Neural cell (in vitro differentiated cells): ENCODE measurements at regions not wholly inside any gene's neighbourhood (a gene's known extent, or its start where the extent isn't known, plus 50 kb on each side); places are given as distances from the start of the nearest gene placed in this dataset.

ENCODE experiments used
- EP300 ChIP-seq: fragments of 450-650 bp; conservative IDR thresholded peaks from 2 replicates; pipeline ENCODE4 v1.6.1; 2014; ENCODE audit warnings: antibody characterized with exemption, mild to moderate bottlenecking, moderate library complexity; ENCODE audit not compliant: poor library complexity, severe bottlenecking
- EZH2 ChIP-seq: fragments of 200-600, 300-800 bp; shearing (Covaris generic), sonication (generic); IDR thresholded peaks from 2 replicates; pipeline ENCODE4 v1.6.1; 2014; ENCODE audit warnings: antibody characterized with exemption, low read length, borderline replicate concordance, mild to moderate bottlenecking; ENCODE audit not compliant: insufficient read depth, poor library complexity, severe bottlenecking
- MXI1 ChIP-seq: fragments of 450-650 bp; conservative IDR thresholded peaks from 2 replicates; pipeline ENCODE4 v1.6.1; 2014; ENCODE audit warnings: antibody characterized with exemption, mild to moderate bottlenecking; ENCODE audit not compliant: poor library complexity, severe bottlenecking
- POLR2AphosphoS5 ChIP-seq: IDR thresholded peaks from 2 replicates; pipeline ENCODE4 v1.6.1; 2012
- RAD21 ChIP-seq: fragments of 450-650 bp; conservative IDR thresholded peaks from 2 replicates; pipeline ENCODE4 v1.6.1; 2014; ENCODE audit warnings: antibody characterized with exemption, mild to moderate bottlenecking, moderate library complexity
- SMC3 ChIP-seq: fragments of 450-650 bp; conservative IDR thresholded peaks from 2 replicates; pipeline ENCODE4 v1.6.1; 2014; ENCODE audit warnings: antibody characterized with exemption, mild to moderate bottlenecking, moderate library complexity; ENCODE audit not compliant: poor library complexity
- TAF1 ChIP-seq: IDR thresholded peaks from 2 replicates; pipeline ENCODE4 v1.6.1; 2012; ENCODE audit warnings: low read depth
- TF ChIP-seq, protein P1 (sequence below): fragments of 450-650 bp; IDR thresholded peaks from 2 replicates; pipeline ENCODE4 v1.5.1; 2014; ENCODE audit warnings: antibody characterized with exemption, mild to moderate bottlenecking, moderate library complexity; ENCODE audit not compliant: poor library complexity, severe bottlenecking
- TF ChIP-seq, protein P2 (sequence below): IDR thresholded peaks from 2 replicates; pipeline ENCODE4 v1.6.1; 2012; ENCODE audit warnings: borderline replicate concordance

DNA sequence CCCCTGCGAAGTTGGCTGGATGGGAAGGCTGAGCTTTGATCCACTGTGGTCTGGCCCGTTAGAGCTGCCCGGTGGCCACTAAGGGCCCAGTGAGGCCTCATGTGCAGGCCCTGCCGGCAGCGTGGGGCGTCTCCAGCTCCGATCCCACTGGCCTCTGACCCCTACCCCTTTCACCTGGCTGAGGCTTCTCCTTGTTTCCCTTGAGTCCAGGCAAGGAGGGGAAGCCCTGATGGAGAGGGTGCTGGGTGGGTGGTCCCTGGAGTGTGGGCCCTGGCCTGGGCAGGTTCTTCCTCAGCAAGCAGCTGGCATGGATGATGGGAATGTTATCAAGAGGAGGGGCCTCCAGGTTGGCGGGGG is 356.8 kb downstream of the SEC14L1 start:
- TF ChIP-seq EP300: no peak
- TF ChIP-seq, protein P1, sequence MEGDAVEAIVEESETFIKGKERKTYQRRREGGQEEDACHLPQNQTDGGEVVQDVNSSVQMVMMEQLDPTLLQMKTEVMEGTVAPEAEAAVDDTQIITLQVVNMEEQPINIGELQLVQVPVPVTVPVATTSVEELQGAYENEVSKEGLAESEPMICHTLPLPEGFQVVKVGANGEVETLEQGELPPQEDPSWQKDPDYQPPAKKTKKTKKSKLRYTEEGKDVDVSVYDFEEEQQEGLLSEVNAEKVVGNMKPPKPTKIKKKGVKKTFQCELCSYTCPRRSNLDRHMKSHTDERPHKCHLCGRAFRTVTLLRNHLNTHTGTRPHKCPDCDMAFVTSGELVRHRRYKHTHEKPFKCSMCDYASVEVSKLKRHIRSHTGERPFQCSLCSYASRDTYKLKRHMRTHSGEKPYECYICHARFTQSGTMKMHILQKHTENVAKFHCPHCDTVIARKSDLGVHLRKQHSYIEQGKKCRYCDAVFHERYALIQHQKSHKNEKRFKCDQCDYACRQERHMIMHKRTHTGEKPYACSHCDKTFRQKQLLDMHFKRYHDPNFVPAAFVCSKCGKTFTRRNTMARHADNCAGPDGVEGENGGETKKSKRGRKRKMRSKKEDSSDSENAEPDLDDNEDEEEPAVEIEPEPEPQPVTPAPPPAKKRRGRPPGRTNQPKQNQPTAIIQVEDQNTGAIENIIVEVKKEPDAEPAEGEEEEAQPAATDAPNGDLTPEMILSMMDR: no peak
- TF ChIP-seq, protein P2, sequence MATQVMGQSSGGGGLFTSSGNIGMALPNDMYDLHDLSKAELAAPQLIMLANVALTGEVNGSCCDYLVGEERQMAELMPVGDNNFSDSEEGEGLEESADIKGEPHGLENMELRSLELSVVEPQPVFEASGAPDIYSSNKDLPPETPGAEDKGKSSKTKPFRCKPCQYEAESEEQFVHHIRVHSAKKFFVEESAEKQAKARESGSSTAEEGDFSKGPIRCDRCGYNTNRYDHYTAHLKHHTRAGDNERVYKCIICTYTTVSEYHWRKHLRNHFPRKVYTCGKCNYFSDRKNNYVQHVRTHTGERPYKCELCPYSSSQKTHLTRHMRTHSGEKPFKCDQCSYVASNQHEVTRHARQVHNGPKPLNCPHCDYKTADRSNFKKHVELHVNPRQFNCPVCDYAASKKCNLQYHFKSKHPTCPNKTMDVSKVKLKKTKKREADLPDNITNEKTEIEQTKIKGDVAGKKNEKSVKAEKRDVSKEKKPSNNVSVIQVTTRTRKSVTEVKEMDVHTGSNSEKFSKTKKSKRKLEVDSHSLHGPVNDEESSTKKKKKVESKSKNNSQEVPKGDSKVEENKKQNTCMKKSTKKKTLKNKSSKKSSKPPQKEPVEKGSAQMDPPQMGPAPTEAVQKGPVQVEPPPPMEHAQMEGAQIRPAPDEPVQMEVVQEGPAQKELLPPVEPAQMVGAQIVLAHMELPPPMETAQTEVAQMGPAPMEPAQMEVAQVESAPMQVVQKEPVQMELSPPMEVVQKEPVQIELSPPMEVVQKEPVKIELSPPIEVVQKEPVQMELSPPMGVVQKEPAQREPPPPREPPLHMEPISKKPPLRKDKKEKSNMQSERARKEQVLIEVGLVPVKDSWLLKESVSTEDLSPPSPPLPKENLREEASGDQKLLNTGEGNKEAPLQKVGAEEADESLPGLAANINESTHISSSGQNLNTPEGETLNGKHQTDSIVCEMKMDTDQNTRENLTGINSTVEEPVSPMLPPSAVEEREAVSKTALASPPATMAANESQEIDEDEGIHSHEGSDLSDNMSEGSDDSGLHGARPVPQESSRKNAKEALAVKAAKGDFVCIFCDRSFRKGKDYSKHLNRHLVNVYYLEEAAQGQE: no peak
- no peak for TF ChIP-seq EZH2
- no peak for TF ChIP-seq RAD21
- TF ChIP-seq MXI1: no peak
- TF ChIP-seq POLR2AphosphoS5: no peak
- no peak for TF ChIP-seq SMC3
- TF ChIP-seq TAF1: no peak
